HCT116 (cell line): ENCODE measurements at regions not wholly inside any gene's neighbourhood (a gene's known extent, or its start where the extent isn't known, plus 50 kb on each side); places are given as distances from the start of the nearest gene placed in this dataset.

Source experiments
- ATAC-seq: fragments of 200-7000 bp; cut with Tn5 transposase; 2 replicates; pipeline ENCODE4 v1.9.1; 2020; ENCODE audit warnings: mild to moderate bottlenecking, moderate library complexity
- BruUV-seq: library from RNA; stranded (reverse); fragments of 400-500 nt; replicated peaks from 2 replicates; lab custom pipeline; 2021; lab: Mats Ljungman, UMichigan
- CTCF ChIA-PET: fragments of 300-600 bp; sonication (Branson Sonifier 250); formaldehyde crosslinking; loops from one replicate; lab custom pipeline; 2021; ENCODE audit warnings: antibody characterized with exemption; lab: Charles Lee
- POLR2A ChIA-PET: fragments of 300-600, 350-600 bp; sonication (Branson Sonifier 250); formaldehyde crosslinking; loops from one replicate; lab custom pipeline; 2021; ENCODE audit warnings: antibody characterized with exemption; lab: Charles Lee
- RAD21 ChIA-PET, 2 experiments: fragments of 300-600 bp; sonication (Branson Sonifier 250); formaldehyde crosslinking; loops; one replicate each; lab custom pipeline; 2023; ENCODE audit warnings: low total read pairs in 2 of 2; ENCODE audit not compliant: uncharacterized antibody in 2 of 2, unreplicated experiment in 2 of 2, low non-redundant PET in 1 of 2; lab: Charles Lee
- DNase-seq: peaks from one replicate; pipeline ENCODE4 v3.0.0-alpha.2; 2010; ENCODE audit warnings: low read depth, low spot score
- H2AFZ ChIP-seq: fragments of 200-600 bp; shearing (Covaris generic), sonication (generic); 2 replicates; pipeline ENCODE4 v1.6.1; 2017; ENCODE audit warnings: low read depth, mixed run types, mixed read lengths, antibody characterized with exemption, low read length; ENCODE audit not compliant: poor library complexity, severe bottlenecking
- H3K27ac ChIP-seq: 2 replicates; pipeline ENCODE4 v1.5.1; 2012; ENCODE audit warnings: low read depth, low read length
- H3K27me3 ChIP-seq: fragments of 200-600 bp; sonication (generic); 2 replicates; pipeline ENCODE4 v1.6.1; 2016; ENCODE audit warnings: mixed run types, low read length, mixed read lengths; ENCODE audit not compliant: insufficient read depth
- H3K36me3 ChIP-seq, 2 experiments: fragments of 200-500 bp in 1 of 2; fragments of 200-600 bp in 1 of 2; sonication (Bioruptor generic) in 1 of 2; sonication (generic) in 1 of 2; 2 replicates each; pipeline versions ENCODE4 v1.5.1 to v1.6.1; 2014 to 2016; ENCODE audit warnings: low read length in 2 of 2, inconsistent platforms in 1 of 2, mixed read lengths in 1 of 2, mixed run types in 1 of 2; ENCODE audit not compliant: insufficient read depth in 2 of 2, control insufficient read depth in 1 of 2
- H3K4me1 ChIP-seq, 2 experiments: fragments of 200-600 bp in 1 of 2; sonication (generic) in 1 of 2; 2 replicates each; pipeline versions ENCODE4 v1.5.1 to v1.6.1; 2012 to 2017; ENCODE audit warnings: low read length in 2 of 2, inconsistent platforms in 1 of 2, mild to moderate bottlenecking in 1 of 2, mixed read lengths in 1 of 2, mixed run types in 1 of 2, moderate library complexity in 1 of 2; ENCODE audit not compliant: insufficient read depth in 2 of 2, control insufficient read depth in 1 of 2
- H3K4me2 ChIP-seq: fragments of 200-600 bp; sonication (generic); 2 replicates; pipeline ENCODE4 v1.6.1; 2017; ENCODE audit warnings: mixed run types, low read length, mixed read lengths
- H3K4me3 ChIP-seq, 2 experiments: fragments of 200-600 bp in 1 of 2; sonication (generic) in 1 of 2; replicated peaks in 1 of 2; 2 replicates each; pipeline ENCODE4 v1.5.1; 2011 to 2016; ENCODE audit warnings: low read length in 2 of 2, control low read depth in 1 of 2, low read depth in 1 of 2, mild to moderate bottlenecking in 1 of 2, mixed read lengths in 1 of 2, mixed run types in 1 of 2
- H3K79me2 ChIP-seq: fragments of 200-600 bp; sonication (generic); 2 replicates; pipeline ENCODE4 v1.6.1; 2017; ENCODE audit warnings: mild to moderate bottlenecking, mixed run types, low read length, moderate library complexity, mixed read lengths; ENCODE audit not compliant: insufficient read depth
- H3K9ac ChIP-seq: fragments of 200-600 bp; sonication (generic); 2 replicates; pipeline ENCODE4 v1.6.1; 2016; ENCODE audit warnings: low read length, mixed read lengths
- H3K9me2 ChIP-seq: fragments of 200-600 bp; sonication (generic), shearing (Covaris generic); 2 replicates; pipeline ENCODE4 v1.6.1; 2017; ENCODE audit warnings: mixed run types, mild to moderate bottlenecking, moderate library complexity; ENCODE audit not compliant: insufficient read depth
- H3K9me3 ChIP-seq, 2 experiments: fragments of 200-500 bp in 1 of 2; fragments of 200-600 bp in 1 of 2; sonication (Bioruptor generic) in 1 of 2; sonication (generic) in 1 of 2; 2 replicates each; pipeline ENCODE4 v1.6.1; 2014 to 2017; ENCODE audit warnings: low read length in 2 of 2, mixed read lengths in 2 of 2, inconsistent platforms in 1 of 2, low read depth in 1 of 2, mild to moderate bottlenecking in 1 of 2, mixed run types in 1 of 2, moderate library complexity in 1 of 2; ENCODE audit not compliant: control insufficient read depth in 1 of 2, insufficient read depth in 1 of 2
- H4K20me1 ChIP-seq: fragments of 200-600 bp; sonication (generic), shearing (Covaris generic); 2 replicates; pipeline ENCODE4 v1.6.1; 2017; ENCODE audit warnings: mixed run types, mild to moderate bottlenecking, moderate library complexity; ENCODE audit not compliant: insufficient read depth
- ATF3 ChIP-seq: IDR thresholded peaks from 2 replicates; pipeline ENCODE4 v1.6.1; 2012
- CEBPB ChIP-seq: IDR thresholded peaks from 2 replicates; pipeline ENCODE4 v1.6.1; 2012; ENCODE audit warnings: low read depth
- EGR1 ChIP-seq: IDR thresholded peaks from 2 replicates; pipeline ENCODE4 v1.6.1; 2012; ENCODE audit warnings: low read depth
- EZH2 ChIP-seq: fragments of 200-600 bp; sonication (generic); IDR thresholded peaks from 2 replicates; pipeline ENCODE4 v1.6.1; 2017; ENCODE audit warnings: antibody characterized with exemption, mixed run types
- EZH2phosphoT487 ChIP-seq: fragments of 200-600 bp; IDR thresholded peaks from 2 replicates; pipeline ENCODE4 v1.6.1; 2018; ENCODE audit warnings: antibody characterized with exemption, borderline replicate concordance
- FOSL1 ChIP-seq: IDR thresholded peaks from 2 replicates; pipeline ENCODE4 v1.6.1; 2012; ENCODE audit warnings: low read depth
- JUND ChIP-seq: IDR thresholded peaks from 2 replicates; pipeline ENCODE4 v1.6.1; 2012
- MAX ChIP-seq: IDR thresholded peaks from 2 replicates; pipeline ENCODE4 v1.6.1; 2012
- POLR2A ChIP-seq: IDR thresholded peaks from 2 replicates; pipeline ENCODE4 v1.7.0; 2011; ENCODE audit warnings: borderline replicate concordance; ENCODE audit not compliant: insufficient read depth, insufficient read length; ENCODE audit errors: extremely low read depth
- RAD21 ChIP-seq: IDR thresholded peaks from 2 replicates; pipeline ENCODE4 v1.6.1; 2012; ENCODE audit warnings: low read depth, mild to moderate bottlenecking
- SP1 ChIP-seq: IDR thresholded peaks from 2 replicates; pipeline ENCODE4 v1.6.1; 2012; ENCODE audit warnings: low read depth
- SRF ChIP-seq: IDR thresholded peaks from 2 replicates; pipeline ENCODE4 v1.6.1; 2012; ENCODE audit warnings: low read depth
- YY1 ChIP-seq: IDR thresholded peaks from 2 replicates; pipeline ENCODE4 v1.6.1; 2011; ENCODE audit warnings: low read length, low read depth, moderate library complexity, mild to moderate bottlenecking; ENCODE audit not compliant: insufficient replicate concordance; ENCODE audit errors: extremely low read depth
- ZFX ChIP-seq: fragments of 450-650 bp; IDR thresholded peaks from 2 replicates; pipeline ENCODE4 v1.6.1; 2017
- ZNF274 ChIP-seq: fragments of 200-500 bp; sonication (Bioruptor generic); IDR thresholded peaks from 2 replicates; pipeline ENCODE4 v1.6.1; 2014; ENCODE audit warnings: mild to moderate bottlenecking, low read depth, low read length, inconsistent platforms
- intact Hi-C: fragments of 100-400 bp; cut with micrococcal nuclease; formaldehyde crosslinking; loops from 2 replicates; pipeline ENCODE4 v1.10.0; 2022
- TF ChIP-seq, protein P1 (sequence below): IDR thresholded peaks from 2 replicates; pipeline ENCODE4 v1.6.1; 2012; ENCODE audit warnings: low read depth
- TF ChIP-seq, protein P2 (sequence below): IDR thresholded peaks from 2 replicates; pipeline ENCODE4 v1.6.1; 2011; ENCODE audit warnings: mild to moderate bottlenecking, low read length, moderate library complexity; ENCODE audit not compliant: insufficient replicate concordance; ENCODE audit errors: extremely low read depth

- no TSS peak for BruUV-seq
- no peaks in the 10 kb centered on the region for H3K36me3 ChIP-seq
- no peak overlapping the region for H3K27ac ChIP-seq
- H3K9me2 ChIP-seq = no peaks in the 10 kb centered on the region
- CTCF ChIA-PET = no interaction called here
- no peak overlapping the region for H3K9ac ChIP-seq
- H2AFZ ChIP-seq = no peak overlapping the region
- H3K79me2 ChIP-seq = no peaks in the 10 kb centered on the region
- no peaks in the 10 kb centered on the region for H3K9me3 ChIP-seq
- no peaks in the 10 kb centered on the region for H3K27me3 ChIP-seq
- intact Hi-C loops = no loop called here
- H3K4me3 ChIP-seq = no peak overlapping the region
- TF ChIP-seq EZH2 (no peak), YY1 (no peak)
- H3K4me2 ChIP-seq = no peak overlapping the region
- H3K4me1 ChIP-seq = no peaks in the 10 kb centered on the region
- no peaks in the 10 kb centered on the region for H4K20me1 ChIP-seq
- POLR2A ChIA-PET = no interaction called here
- DNase-seq (no peak), ATAC-seq (no peak)
- RAD21 ChIA-PET = no interaction called here
These were observed 353.2 kb downstream of the ETS1 start for GRCh38 chr11:128234143-128234542.

GRCh38 chr11:128232588-128232987 is 354.8 kb downstream of the ETS1 start:
- BruUV-seq = no TSS peak
- ATAC-seq = no peak
- Histone ChIP-seq H3K79me2 (no peaks in the 10 kb centered on the region), H3K27ac (no peak overlapping the region), H3K27me3 (no peaks in the 10 kb centered on the region), H3K4me2 (no peak overlapping the region), H4K20me1 (no peaks in the 10 kb centered on the region), H3K9ac (no peak overlapping the region), H3K4me1 (no peaks in the 10 kb centered on the region), H3K9me3 (no peaks in the 10 kb centered on the region), H2AFZ (no peak overlapping the region), H3K4me3 (no peak overlapping the region), H3K9me2 (no peaks in the 10 kb centered on the region), H3K36me3 (no peaks in the 10 kb centered on the region)
- CTCF ChIA-PET = no interaction called here
- intact Hi-C loops = no loop called here
- no peak for DNase-seq
- POLR2A ChIA-PET = no interaction called here
- TF ChIP-seq FOSL1 (no peak), YY1 (no peak), EZH2 (no peak), MAX (no peak), JUND (no peak), CEBPB (no peak), ZFX (no peak), RAD21 (no peak), ZNF274 (no peak), EGR1 (no peak), SP1 (no peak), SRF (no peak), EZH2phosphoT487 (no peak), POLR2A (no peak), ATF3 (no peak)
- TF ChIP-seq, protein P1, sequence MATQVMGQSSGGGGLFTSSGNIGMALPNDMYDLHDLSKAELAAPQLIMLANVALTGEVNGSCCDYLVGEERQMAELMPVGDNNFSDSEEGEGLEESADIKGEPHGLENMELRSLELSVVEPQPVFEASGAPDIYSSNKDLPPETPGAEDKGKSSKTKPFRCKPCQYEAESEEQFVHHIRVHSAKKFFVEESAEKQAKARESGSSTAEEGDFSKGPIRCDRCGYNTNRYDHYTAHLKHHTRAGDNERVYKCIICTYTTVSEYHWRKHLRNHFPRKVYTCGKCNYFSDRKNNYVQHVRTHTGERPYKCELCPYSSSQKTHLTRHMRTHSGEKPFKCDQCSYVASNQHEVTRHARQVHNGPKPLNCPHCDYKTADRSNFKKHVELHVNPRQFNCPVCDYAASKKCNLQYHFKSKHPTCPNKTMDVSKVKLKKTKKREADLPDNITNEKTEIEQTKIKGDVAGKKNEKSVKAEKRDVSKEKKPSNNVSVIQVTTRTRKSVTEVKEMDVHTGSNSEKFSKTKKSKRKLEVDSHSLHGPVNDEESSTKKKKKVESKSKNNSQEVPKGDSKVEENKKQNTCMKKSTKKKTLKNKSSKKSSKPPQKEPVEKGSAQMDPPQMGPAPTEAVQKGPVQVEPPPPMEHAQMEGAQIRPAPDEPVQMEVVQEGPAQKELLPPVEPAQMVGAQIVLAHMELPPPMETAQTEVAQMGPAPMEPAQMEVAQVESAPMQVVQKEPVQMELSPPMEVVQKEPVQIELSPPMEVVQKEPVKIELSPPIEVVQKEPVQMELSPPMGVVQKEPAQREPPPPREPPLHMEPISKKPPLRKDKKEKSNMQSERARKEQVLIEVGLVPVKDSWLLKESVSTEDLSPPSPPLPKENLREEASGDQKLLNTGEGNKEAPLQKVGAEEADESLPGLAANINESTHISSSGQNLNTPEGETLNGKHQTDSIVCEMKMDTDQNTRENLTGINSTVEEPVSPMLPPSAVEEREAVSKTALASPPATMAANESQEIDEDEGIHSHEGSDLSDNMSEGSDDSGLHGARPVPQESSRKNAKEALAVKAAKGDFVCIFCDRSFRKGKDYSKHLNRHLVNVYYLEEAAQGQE = no peak
- TF ChIP-seq, protein P2, sequence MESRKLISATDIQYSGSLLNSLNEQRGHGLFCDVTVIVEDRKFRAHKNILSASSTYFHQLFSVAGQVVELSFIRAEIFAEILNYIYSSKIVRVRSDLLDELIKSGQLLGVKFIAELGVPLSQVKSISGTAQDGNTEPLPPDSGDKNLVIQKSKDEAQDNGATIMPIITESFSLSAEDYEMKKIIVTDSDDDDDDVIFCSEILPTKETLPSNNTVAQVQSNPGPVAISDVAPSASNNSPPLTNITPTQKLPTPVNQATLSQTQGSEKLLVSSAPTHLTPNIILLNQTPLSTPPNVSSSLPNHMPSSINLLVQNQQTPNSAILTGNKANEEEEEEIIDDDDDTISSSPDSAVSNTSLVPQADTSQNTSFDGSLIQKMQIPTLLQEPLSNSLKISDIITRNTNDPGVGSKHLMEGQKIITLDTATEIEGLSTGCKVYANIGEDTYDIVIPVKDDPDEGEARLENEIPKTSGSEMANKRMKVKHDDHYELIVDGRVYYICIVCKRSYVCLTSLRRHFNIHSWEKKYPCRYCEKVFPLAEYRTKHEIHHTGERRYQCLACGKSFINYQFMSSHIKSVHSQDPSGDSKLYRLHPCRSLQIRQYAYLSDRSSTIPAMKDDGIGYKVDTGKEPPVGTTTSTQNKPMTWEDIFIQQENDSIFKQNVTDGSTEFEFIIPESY = no peak
- RAD21 ChIA-PET = no interaction called here
